Transverse colon (tissue), 4 donors: ENCODE measurements at regions not wholly inside any gene's neighbourhood (a gene's known extent, or its start where the extent isn't known, plus 50 kb on each side); places are given as distances from the start of the nearest gene placed in this dataset.

Source experiments
- DNase-seq: peaks from one replicate; pipeline ENCODE4 v3.0.0-alpha.2; 2019
- H3K27ac ChIP-seq, 4 donors: fragments of 200-600 bp; sonication (generic); 2 replicates each; pipeline ENCODE4 v1.5.1; 2016 to 2018; ENCODE audit warnings: inconsistent platforms in 4 of 4
- H3K27me3 ChIP-seq: fragments of 200-600 bp; sonication (generic); 2 replicates; pipeline ENCODE4 v1.5.1; 2017; ENCODE audit warnings: inconsistent platforms
- H3K36me3 ChIP-seq, 4 donors: fragments of 200-600 bp; sonication (generic); 2 replicates each; pipeline ENCODE4 v1.5.1; 2017 to 2019; ENCODE audit warnings: inconsistent platforms in 4 of 4
- H3K4me1 ChIP-seq, 4 donors: fragments of 200-600 bp; sonication (generic); 2 replicates each; pipeline ENCODE4 v1.5.1; 2017 to 2020; ENCODE audit warnings: inconsistent platforms in 4 of 4
- H3K4me3 ChIP-seq, 4 donors: fragments of 200-600 bp; sonication (generic); 1 replicate in 1 of 4; 2 replicates in 3 of 4; pipeline versions ENCODE4 v1.5.1 to v1.6.1; 2017 to 2019; ENCODE audit warnings: inconsistent platforms in 4 of 4
- H3K9me3 ChIP-seq, 2 donors: fragments of 200-600 bp; sonication (generic); 2 replicates each; pipeline ENCODE4 v1.5.1; 2017 to 2019; ENCODE audit warnings: inconsistent platforms in 2 of 2
- CTCF ChIP-seq, 5 experiments: fragments of 200-600 bp in 3 of 5; fragments of 450-650 bp in 2 of 5; sonication (generic) in 3 of 5; IDR thresholded peaks; 1 replicate in 2 of 5; 2 replicates in 3 of 5; pipeline ENCODE4 v1.5.1; 2016 to 2017; ENCODE audit warnings: antibody characterized with exemption in 5 of 5, inconsistent platforms in 3 of 5, mild to moderate bottlenecking in 2 of 5, moderate library complexity in 1 of 5
- EP300 ChIP-seq: sonication (generic); formaldehyde crosslinking; IDR thresholded peaks from one replicate; pipeline ENCODE4 v1.6.1; 2017; ENCODE audit warnings: antibody characterized with exemption, low read depth
- POLR2A ChIP-seq: fragments of 450-650 bp; IDR thresholded peaks from one replicate; pipeline ENCODE4 v1.6.1; 2016; ENCODE audit warnings: antibody characterized with exemption, mild to moderate bottlenecking, moderate library complexity
- POLR2AphosphoS5 ChIP-seq, 3 donors: sonication (generic); formaldehyde crosslinking; IDR thresholded peaks; one replicate each; pipeline ENCODE4 v1.6.1; 2016; ENCODE audit warnings: antibody characterized with exemption in 3 of 3
- WGBS, 2 donors: methylation state at CpG; one replicate each; pipeline ENCODE4 v1.1.5; 2018; ENCODE audit warnings: low coverage in 1 of 2; 5-methylcytosine and 5-hydroxymethylcytosine counted together
- in situ Hi-C, 4 donors: fragments of 200-750 bp; cut with MboI; loops; one replicate each; pipeline versions ENCODE4 v1.15.0 to v1.15.1; 2017; ENCODE audit warnings: low sequenced_read_pairs in 3 of 4, low pct_ligation_motif_present in 1 of 4, low pct_unique_long_range_greater_than_20kb in 1 of 4
- intact Hi-C: fragments of 100-400 bp; cut with DNase I; formaldehyde crosslinking; loops from one replicate; pipeline ENCODE4 v1.15.1; 2023; ENCODE audit warnings: low total_unique reads

- Histone ChIP-seq H3K4me1 (no peaks in the 10 kb centered on the region), H3K4me3 (no peak overlapping the region), H3K9me3 (no peaks in the 10 kb centered on the region), H3K27ac (no peak overlapping the region), H3K27me3 (no peaks in the 10 kb centered on the region), H3K36me3 (no peaks in the 10 kb centered on the region)
- TF ChIP-seq POLR2AphosphoS5 (IDR thresholded peaks at IDR 0.05) (no peak), CTCF (IDR thresholded peaks at IDR 0.05) (no peak), POLR2A (no peak), EP300 (no peak)
- in situ Hi-C loops: no loop called here
- intact Hi-C loops: no loop called here
- DNase-seq: no peak
Measured at GRCh38 chr4:35897808-35898207, 346.5 kb downstream of the ARAP2 start.

GRCh38 chr4:35900286-35901243 lies 343.7 kb downstream of the ARAP2 start:
- H3K9me3 ChIP-seq: no peaks in the 10 kb centered on the region
- intact Hi-C loops: no loop called here
- no peaks in the 10 kb centered on the region for H3K27me3 ChIP-seq
- H3K4me1 ChIP-seq: no peaks in the 10 kb centered on the region
- no peaks in the 10 kb centered on the region for H3K36me3 ChIP-seq
- no peak overlapping the region for H3K4me3 ChIP-seq
- 50 to 58% methylated on average over 8 to 10 of the region's 10 CpGs for WGBS, 2 donors
- no peak for TF ChIP-seq CTCF (IDR thresholded peaks at IDR 0.05)
- in situ Hi-C loops: no loop called here
- no peak overlapping the region for H3K27ac ChIP-seq
- no peak for DNase-seq

- no peaks in the 10 kb centered on the region for H3K36me3 ChIP-seq
- no peak overlapping the region for H3K27ac ChIP-seq
- no peak overlapping the region for H3K4me3 ChIP-seq
- in situ Hi-C loops: no loop called here
- no peaks in the 10 kb centered on the region for H3K27me3 ChIP-seq
- H3K4me1 ChIP-seq: no peaks in the 10 kb centered on the region
- TF ChIP-seq EP300 (no peak), POLR2A (no peak), CTCF (IDR thresholded peaks at IDR 0.05) (no peak), POLR2AphosphoS5 (IDR thresholded peaks at IDR 0.05) (no peak)
- H3K9me3 ChIP-seq: no peaks in the 10 kb centered on the region
- no peak for DNase-seq
- 48 to 53% methylated on average over 2 of the region's 2 CpGs for WGBS, 2 donors
- intact Hi-C loops: no loop called here
Measured at GRCh38 chr4:35912174-35912573, 332.1 kb downstream of the ARAP2 start.

- H3K27me3 ChIP-seq: no peaks in the 10 kb centered on the region
- no peaks in the 10 kb centered on the region for H3K36me3 ChIP-seq
- no peak overlapping the region for H3K27ac ChIP-seq
- H3K4me3 ChIP-seq: no peak overlapping the region
- DNase-seq: no peak
- H3K9me3 ChIP-seq: no peaks in the 10 kb centered on the region
- in situ Hi-C loops: no loop called here
- intact Hi-C loops: loop anchor here (5.0 kb wide), 1 partner anchor 941 kb away; no protein-coding TSS in a partner anchor
- TF ChIP-seq CTCF (IDR thresholded peaks at IDR 0.05): no peak
- 62 to 75% methylated on average over 1 of the region's 1 CpG for WGBS, 2 donors
- no peaks in the 10 kb centered on the region for H3K4me1 ChIP-seq
Measured at GRCh38 chr4:35918491-35918977, 325.8 kb downstream of the ARAP2 start.
